Activated CD4-positive, alpha-beta T cell treated with anti-CD3 and anti-CD28 coated beads for 48 hours (primary cell): ENCODE measurements at regions not wholly inside any gene's neighbourhood (a gene's known extent, or its start where the extent isn't known, plus 50 kb on each side); places are given as distances from the start of the nearest gene placed in this dataset.
"Not testable (repeated sequence)": the region's sequence is repeated elsewhere in the genome, so short reads cannot be mapped to it uniquely, and the experiment has no call there.

Experiments used
- DNase-seq: peaks from one replicate; pipeline ENCODE4 v3.0.0-alpha.2; 2020

DNA sequence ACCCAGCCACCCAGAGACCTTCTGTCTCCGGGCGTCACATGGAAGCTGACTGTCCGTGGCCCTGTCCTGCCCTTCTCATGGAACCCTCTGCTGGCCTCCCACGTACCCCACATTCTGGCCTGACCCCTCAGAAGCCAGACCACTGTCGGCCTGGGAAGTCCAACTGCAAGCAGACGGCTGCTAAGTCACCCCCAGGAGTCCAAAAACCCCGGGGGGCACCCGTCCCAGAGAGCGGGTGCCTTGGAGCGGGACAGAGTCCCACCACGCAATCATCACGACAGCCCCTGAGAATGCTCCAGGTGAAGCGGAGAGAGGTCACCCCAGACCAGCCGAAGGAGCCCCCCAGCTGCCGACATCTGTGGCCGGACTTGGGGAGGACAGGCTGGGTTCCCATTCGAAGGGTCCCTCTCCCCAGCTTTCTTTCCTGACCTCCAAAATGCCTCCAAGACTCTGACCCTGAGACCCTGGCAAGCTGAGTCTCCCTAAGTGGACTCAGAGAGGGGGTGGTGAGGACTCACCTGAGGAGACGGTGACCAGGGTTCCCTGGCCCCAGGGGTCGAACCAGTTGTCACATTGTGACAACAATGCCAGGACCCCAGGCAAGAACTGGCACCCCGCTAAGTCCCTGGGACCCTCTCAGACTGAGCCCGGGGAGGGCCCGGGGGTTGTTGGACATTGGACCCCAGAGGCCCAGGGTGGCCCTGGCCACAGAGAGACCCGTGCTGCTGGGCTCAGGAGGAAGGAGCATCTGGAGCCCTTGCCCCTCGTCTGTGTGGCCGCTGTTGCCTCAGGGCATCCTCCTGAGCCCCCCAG is 337.1 kb downstream of the TMEM121 start:
- no peak for DNase-seq

DNA sequence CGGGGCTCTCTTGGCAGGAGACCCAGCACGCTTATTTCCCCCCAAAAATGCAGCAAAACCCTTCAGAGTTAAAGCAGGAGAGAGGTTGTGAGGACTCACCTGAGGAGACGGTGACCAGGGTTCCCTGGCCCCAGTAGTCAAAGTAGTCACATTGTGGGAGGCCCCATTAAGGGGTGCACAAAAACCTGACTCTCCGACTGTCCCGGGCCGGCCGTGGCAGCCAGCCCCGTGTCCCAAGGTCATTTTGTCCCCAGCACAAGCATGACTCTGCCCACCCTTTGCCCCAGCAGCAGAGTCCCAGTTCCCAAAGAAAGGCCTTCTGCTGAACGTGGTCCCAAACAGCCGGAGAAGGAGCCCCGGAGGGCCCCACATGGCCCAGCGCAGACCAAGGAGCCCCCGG is 337.7 kb downstream of the TMEM121 start:
- DNase-seq, result no peak

DNA sequence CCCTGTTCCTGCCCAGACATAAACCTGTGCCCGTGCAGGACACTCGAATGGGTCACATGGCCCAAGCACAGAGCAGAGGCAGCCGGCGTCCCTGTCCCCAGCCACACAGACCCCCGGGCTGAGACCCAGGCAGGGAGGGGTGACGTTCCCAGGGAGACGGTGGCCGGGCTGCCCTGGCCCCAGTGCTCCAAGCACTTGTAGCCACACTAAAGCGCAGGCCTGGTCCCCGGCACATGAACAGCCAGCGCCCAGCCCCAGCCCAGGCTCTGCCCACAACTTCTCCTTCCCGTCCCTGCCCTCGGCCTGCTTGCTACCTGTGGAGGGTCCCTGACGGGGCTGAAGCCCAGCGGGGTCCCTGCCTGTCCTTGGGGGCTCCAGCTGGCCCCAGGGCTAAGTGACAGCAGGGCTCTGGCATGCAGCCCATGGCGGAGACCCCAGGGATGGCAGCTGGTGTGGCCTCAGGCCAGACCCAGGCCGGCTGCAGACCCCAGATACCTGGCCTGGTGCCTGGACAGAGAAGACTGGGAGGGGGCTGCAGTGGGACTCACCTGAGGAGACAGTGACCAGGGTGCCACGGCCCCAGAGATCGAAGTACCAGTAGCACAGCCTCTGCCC is 338.4 kb downstream of the TMEM121 start:
- DNase-seq, result no peak

DNA sequence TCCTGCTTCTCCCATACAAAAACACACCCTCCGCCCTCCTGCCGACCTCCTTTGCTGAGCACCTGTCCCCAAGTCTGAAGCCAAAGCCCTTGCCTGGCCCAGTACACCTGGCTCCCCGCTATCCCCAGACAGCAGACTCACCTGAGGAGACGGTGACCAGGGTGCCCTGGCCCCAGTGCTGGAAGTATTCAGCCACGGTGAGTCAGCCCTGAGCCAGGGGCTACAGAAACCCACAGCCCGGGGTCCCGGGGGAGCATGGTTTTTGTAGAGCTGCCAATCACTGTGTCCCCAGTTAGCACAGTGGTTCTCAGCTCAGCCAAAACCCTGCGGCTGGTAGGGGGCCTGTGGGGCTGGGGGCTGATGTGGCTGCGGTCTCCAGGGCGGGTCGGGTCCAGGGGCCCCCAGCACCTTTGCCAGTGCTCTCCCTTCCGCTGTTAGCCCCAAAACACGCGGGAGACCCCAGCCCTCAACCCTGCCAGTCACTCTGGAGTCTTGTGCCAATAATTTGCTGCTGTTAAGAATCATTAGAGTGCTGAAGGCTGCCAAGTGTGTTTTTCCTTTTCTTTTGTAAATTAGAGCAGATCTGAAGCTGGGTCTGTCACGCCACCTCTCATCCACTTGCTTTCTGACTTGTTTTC is 339.0 kb downstream of the TMEM121 start:
- DNase-seq, result no peak

DNA sequence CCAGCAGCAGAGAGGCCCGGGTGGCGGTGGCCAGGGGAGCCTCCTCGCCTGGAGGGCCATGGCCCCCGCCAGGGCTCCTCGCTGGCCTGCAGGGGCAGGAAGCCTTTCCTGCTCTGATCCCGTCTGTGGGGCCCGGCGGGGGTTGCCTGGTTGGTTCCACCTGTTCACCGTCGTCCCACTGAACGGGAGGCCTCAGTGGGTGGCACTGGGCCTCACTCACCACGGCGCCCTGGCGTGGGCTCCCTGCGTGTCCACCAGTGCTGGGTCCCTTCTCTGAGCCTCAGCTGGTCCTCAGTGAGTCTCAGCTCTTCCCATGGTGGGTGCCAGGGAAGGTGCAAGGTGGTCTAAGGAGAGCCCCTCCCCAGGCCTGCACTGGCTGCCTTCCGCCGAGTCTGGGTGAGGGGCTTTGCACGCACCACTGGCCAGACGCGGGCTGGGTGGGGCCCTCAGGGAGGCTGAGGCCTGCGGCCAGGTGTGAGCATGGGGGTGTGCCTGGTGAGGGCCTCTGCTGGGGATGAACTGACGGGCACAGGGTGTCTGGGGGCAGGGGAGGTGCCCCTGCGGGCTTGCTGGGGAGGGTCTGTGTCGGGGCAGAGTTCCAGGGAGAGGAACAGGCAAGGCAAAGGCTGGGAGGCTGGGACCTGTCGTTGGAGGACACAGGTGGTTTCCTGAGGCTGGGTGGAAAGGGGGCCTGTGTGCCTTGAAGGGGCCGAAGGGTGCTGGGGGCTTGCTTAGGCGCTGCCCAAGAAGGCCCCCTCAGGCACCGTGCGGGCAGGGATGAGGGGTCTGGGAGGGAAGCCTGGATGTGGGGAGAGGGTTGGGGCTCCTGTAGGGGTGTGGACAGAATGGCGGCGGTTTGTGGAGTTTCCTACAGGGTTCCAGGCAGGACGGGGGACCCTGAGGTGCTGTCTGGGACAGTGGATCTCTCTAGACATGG is 339.8 kb downstream of the TMEM121 start:
- DNase-seq, result no peak

- DNase-seq, result no peak
Measured at GRCh38 chr14:105866841-105867321, 340.5 kb downstream of the TMEM121 start.

DNA sequence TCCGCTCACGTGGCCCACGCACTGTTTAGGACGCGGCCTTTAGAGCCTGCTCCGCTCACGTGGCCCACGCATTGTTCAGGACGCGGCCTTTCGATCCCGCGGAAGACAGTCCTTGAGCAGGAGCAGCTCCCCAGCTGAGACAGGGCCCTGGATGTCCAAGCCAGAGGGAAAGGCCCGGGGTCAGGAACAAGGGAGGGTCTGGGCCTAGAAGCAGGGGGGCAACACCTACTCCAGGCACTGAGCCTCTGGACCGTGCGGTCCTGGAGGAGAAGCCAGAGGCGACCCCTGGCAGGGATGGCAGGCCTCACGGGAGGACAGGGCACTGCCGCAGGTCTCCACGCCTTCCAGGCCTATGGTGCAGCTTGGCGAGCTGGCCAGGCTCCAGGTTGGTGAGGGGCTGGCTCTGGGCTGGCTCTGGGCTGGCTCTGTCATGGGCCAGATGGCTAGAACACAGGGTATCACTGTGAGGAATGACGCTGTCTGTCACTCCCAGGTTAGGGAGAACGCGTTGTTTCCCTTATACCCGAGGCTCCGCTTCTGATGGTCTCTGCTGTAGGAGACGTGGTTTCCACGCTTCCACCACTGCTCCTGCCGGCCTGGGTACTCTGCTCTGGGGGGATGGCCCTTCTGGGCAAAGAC is 341.7 kb downstream of the TMEM121 start:
- no peak for DNase-seq

DNA sequence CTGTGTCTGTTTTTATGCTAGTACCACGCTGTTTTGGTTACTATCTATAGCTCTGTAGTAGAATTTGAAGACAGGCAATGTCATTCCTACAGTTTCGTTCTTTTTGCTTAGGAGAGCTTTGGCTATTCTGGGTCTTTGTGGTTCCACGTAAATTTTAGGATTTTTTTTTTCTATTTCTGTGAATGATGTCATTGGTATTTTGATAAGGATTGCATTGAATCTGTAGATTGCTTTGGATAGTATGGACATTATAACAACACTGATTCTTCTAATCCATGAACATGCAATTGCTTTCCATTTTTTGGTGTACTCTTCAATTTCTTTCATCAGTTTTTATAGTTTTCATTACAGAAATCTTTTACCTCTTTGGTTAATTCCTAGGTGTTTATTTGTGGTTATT is 345.2 kb downstream of the TMEM121 start:
- DNase-seq, result no peak

DNA sequence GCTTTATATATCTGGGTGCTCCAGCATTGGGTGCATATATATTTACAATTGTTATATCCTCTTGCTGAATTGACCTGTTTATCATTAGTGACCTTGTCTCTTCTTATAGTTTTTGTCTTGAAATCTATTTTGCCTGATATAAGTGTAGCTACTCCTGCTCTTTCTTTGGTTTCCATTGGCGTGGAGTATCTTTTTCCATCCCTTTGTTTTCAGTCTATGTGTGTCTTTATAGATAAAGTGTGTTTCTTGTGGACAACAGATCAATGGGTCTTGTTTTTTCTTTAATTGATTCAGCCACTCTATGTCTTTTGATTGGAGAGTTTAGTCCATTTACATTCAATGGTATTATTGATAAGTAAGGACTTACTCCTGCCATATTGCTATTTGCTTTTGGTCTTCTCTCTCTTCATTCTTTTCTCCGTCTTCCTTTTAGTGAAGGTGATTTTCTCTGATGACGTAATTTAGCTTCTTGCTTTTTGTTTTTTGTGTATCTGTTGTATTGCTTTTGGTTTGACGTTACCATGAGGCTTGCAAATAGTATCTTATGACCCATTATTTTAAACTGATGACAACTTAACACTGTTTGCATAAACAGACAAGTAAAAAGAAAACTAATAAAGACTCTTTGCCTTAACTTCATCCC is 347.6 kb downstream of the TMEM121 start:
- no peak for DNase-seq

- DNase-seq, result peak; percentile 1
Measured at GRCh38 chr14:105876158-105876557, 349.8 kb downstream of the TMEM121 start.

- no peak for DNase-seq
Measured at GRCh38 chr14:105876829-105877228, 350.4 kb downstream of the TMEM121 start.

DNA sequence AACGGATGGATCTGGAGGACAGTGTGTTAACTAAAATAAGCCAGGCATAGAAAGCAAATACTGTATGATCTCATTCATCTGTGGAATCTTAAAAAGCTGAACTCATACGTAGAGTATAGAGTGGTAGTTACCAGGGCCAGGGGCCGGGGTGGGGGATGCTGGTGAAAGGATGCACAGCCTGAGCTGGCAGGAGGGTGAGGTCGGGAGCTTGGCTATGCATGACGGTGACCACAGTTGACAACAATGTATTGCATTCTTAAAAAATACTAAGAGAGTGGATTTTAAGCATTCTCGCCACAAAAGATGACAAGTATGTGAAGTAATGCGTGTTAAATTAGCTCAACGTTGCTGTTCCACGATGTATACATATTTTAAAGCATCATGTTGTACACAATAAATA is 351.3 kb downstream of the TMEM121 start:
- DNase-seq, result no peak

DNA sequence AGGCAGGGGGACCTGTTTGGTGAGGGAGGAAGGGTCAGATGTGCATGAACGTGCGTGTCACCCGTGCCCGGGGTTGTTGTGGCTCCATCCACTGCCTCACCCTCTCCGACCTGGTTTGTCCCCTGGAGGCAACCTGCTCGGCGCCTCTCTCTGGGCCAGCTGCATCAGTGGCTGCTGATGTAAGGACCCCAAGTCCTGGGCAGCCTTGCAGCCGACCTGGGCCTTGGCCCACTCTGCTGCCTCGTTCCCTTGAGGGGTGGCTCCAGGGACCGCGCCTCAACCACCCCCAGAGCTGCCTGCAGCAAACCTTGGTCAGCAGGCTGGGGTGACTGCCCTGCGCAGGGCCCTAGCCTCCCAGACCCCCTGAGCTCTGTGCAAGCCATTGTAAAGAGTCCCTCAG is 351.7 kb downstream of the TMEM121 start:
- no peak for DNase-seq

DNA sequence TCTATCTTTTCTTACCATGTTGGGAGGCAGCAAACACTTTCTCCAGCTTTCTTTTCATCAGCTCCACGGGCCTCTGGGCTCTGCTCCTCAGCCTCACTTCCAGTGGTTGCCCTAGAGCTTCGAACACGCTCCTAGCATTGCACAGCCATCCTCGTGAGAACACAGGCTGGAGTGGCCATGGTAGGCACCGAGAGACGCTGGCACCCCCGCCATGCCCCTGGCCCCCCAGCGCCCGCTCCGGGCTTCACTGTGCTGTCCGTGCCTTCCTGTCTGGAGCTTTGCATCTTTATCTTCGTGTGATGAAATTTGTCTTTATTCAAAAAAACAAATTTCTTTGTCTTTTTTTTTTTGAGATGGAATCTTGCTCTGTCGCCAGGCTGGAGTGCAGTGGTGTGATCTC is 352.2 kb downstream of the TMEM121 start:
- no peak for DNase-seq

- no peak for DNase-seq
Measured at GRCh38 chr14:105879503-105879866, 353.1 kb downstream of the TMEM121 start.

DNA sequence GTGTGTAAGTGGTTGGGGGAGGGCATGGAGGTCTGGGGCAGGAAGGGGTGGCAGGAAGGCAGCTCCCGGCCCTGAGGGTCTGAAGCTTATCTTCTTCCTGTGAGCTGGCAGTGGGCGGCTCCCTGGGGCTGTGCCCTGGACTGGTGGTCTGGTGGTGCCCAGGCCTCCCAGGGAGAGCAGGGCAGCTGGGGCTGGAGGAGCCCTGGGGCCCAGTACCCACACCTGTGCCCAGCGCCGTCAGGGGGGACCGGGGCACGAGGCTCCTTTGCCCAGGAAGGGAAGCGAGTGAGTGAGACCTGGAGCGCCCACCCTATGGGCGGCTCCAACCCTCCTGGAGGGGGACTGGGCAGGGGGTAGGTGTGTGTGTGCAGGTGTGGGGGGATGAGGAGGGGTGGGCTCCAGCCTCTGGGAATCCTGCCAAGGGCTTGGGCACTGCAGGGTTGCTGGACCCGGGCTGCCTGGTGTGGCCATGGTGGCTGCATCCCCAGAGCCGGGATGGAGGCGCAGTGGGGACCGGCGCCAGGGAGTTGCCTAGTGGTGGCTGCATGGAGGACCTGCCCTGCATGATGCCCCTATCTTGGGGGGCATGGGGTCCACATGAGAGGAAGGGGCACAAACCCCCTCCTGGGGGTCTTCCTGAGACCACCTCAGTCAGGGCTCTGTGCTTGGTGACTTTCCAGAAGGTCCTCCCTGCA is 353.6 kb downstream of the TMEM121 start:
- DNase-seq, result peak; percentile 0

DNA sequence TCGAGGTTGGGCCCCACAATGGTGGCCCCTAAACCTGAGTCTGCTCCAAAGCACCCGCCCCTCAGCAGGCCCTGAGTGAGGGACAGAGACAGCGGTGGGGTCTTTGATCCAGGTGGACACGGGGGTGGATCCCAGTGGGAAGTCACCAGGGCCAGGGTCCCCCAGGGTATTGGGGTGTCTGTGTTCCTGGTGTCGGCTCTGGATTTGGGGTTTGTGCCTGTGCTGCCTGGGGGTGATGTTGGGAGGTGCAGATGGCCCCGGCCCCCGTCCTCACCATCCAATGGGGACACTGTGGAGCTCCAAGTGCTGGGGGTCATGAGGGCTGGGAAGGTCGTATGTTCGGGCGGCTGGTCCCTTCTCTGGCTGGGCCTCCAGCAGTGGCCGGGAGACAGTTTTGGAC is 354.2 kb downstream of the TMEM121 start:
- peak; percentile 0 for DNase-seq

GRCh38 chr14:105881021-105881930 is 354.9 kb downstream of the TMEM121 start:
- peak; percentile 1 for DNase-seq

DNA sequence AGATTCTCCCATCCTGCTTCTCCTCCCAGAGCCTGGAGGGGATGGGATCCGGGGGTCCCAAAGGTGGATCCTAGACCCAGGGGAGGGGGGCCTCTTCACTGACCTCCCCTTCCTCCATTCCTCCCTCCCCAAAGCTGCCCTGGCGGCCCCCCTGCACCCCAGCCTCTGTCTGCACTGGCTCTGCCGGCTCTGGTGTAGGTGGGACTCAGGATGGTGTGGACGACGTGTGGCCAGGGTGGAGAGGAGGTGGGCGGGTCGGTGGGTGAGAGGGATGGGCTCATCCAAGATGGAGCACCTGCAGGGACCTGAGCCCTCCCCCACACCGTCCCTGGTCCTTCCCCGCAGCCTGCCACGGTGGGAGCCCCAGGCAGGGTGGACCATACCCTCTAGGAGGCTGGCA is 355.6 kb downstream of the TMEM121 start:
- DNase-seq, result not testable (repeated sequence)

DNA sequence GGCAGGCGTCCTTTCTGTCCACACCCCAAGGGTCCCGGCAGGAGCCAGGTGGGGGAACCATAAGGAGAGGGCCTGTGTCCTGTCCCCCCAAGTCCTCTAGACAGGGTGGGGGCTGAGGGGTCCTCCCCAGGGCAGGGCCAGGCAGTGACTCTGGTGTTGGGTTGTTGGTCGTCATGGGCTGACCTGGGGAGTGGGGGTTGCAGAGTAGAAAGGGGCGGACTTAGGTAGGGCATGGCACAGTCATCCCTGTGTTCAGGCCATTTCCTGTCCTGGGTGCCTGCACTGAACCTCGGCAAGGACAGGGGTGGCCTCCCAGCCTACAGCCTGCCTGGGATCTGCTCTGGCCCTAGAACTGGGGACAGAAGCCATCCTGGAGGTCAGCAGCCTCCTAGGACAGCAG is 356.2 kb downstream of the TMEM121 start:
- no peak for DNase-seq
